ENCODE measurements at regions not wholly inside any gene's neighbourhood (a gene's known extent, or its start where the extent isn't known, plus 50 kb on each side); places are given as distances from the start of the nearest gene placed in this dataset.
"Not testable (repeated sequence)": the region's sequence is repeated elsewhere in the genome, so short reads cannot be mapped to it uniquely, and the experiment has no call there.

GRCh38 chr7:153543232-153543631 lies 509.0 kb upstream of the DPP6 start:
- DNase-seq = no peak

GRCh38 chr7:153550173-153550572 lies 502.0 kb upstream of the DPP6 start:
- no peak for DNase-seq

GRCh38 chr7:153564391-153564790 lies 487.8 kb upstream of the DPP6 start:
- DNase-seq = no peak

GRCh38 chr7:153566324-153566723 lies 485.9 kb upstream of the DPP6 start:
- DNase-seq = no peak

GRCh38 chr7:153567426-153567825 lies 484.8 kb upstream of the DPP6 start:
- DNase-seq = no peak

GRCh38 chr7:153569520-153569919 lies 482.7 kb upstream of the DPP6 start:
- DNase-seq = not testable (repeated sequence)

GRCh38 chr7:153576096-153576495 lies 476.1 kb upstream of the DPP6 start:
- DNase-seq = no peak

- DNase-seq = no peak
These were observed 470.8 kb upstream of the DPP6 start for GRCh38 chr7:153581419-153581818.

- DNase-seq = no peak
These were observed 468.1 kb upstream of the DPP6 start for GRCh38 chr7:153584132-153584531.

- DNase-seq = no peak
These were observed 463.6 kb upstream of the DPP6 start for GRCh38 chr7:153588586-153588985.

GRCh38 chr7:153590136-153590535 lies 462.1 kb upstream of the DPP6 start:
- DNase-seq = no peak

- no peak for DNase-seq
These were observed 461.6 kb upstream of the DPP6 start for GRCh38 chr7:153590571-153590970.

- no peak for DNase-seq
These were observed 444.8 kb upstream of the DPP6 start for GRCh38 chr7:153607354-153607753.

- DNase-seq = no peak
These were observed 435.4 kb upstream of the DPP6 start for GRCh38 chr7:153616711-153617325.

GRCh38 chr7:153627323-153627722 lies 424.9 kb upstream of the DPP6 start:
- no peak for DNase-seq

GRCh38 chr7:153628406-153628805 lies 423.8 kb upstream of the DPP6 start:
- no peak for DNase-seq

GRCh38 chr7:153628825-153629224 lies 423.4 kb upstream of the DPP6 start:
- no peak for DNase-seq

GRCh38 chr7:153638821-153639435 lies 413.3 kb upstream of the DPP6 start:
- DNase-seq = no peak

GRCh38 chr7:153640586-153640985 lies 411.6 kb upstream of the DPP6 start:
- DNase-seq = no peak

- no peak for DNase-seq
These were observed 411.0 kb upstream of the DPP6 start for GRCh38 chr7:153641199-153641598.

- no peak for DNase-seq
These were observed 409.2 kb upstream of the DPP6 start for GRCh38 chr7:153642989-153643388.

- DNase-seq = no peak
These were observed 394.9 kb upstream of the DPP6 start for GRCh38 chr7:153657182-153657800.

- no peak for DNase-seq
These were observed 377.1 kb upstream of the DPP6 start for GRCh38 chr7:153675131-153675530.

- DNase-seq = no peak
These were observed 369.6 kb upstream of the DPP6 start for GRCh38 chr7:153682628-153683027.

GRCh38 chr7:153696242-153696641 lies 356.0 kb upstream of the DPP6 start:
- no peak for DNase-seq
